GM19452 (cell line): ENCODE measurements at regions not wholly inside any gene's neighbourhood (a gene's known extent, or its start where the extent isn't known, plus 50 kb on each side); places are given as distances from the start of the nearest gene placed in this dataset.
"Not testable (repeated sequence)": the region's sequence is repeated elsewhere in the genome, so short reads cannot be mapped to it uniquely, and the experiment has no call there.

Source experiments
- ATAC-seq: cut with Tn5 transposase; IDR thresholded peaks from one replicate; pipeline ENCODE4 v1.9.1; 2021; ENCODE audit not compliant: unreplicated experiment

DNA sequence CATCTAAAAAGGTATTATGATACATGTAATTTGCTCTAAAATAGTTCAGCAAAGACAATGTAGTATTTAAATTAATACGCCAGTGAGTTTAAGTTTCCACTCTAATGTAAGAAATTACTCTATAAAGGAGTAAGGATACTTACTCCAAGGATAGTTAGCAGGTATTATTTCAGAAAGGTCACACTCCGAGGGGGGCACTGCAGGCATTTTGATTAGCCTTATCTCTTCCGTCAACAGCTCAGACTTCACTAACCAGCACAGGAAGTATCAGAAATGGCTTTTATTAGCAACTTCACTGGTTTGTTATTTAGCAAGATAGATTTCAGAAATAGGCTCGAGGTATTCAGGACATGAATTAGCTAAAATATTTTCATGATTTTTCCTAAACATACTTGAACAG, 127.0 kb downstream of the COX18 start:
- no peak for ATAC-seq

DNA sequence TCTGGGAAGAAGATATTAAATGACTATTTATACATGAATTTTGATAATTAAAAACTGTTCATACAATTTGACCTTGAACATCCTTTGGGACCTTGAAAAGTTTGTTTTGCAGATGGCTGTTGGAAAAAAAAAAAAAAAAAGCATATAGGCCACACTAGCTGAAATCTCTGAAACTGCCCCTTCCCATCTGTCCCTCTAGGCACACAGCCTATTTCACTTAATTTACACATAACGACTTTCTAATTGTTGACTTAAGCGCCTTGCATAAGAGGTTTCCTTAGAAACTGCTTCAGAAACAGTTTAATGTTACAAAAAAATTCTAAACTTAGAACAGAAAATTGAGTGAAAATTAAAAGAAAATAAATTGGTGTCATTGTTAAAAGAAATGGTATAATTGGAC, 131.0 kb downstream of the COX18 start:
- ATAC-seq, result no peak

DNA sequence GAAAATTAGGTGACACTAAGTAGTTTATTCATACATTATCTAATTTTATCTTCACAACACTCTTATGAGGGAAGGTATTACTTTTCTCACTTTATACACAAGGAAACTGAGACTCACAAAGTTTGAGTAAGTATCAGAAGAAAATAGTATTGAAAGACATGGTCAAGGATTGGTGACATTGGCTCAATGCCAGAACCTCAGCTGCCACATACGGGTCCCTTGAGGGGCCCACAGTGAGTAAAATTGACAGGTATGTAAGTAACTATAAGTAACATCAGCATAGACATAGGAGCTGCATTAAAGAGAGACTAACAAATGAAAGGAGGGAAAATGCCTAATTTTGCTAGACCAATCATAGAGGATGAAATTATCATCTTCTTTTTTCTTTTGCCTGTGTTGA, 134.1 kb downstream of the COX18 start:
- no peak for ATAC-seq

DNA sequence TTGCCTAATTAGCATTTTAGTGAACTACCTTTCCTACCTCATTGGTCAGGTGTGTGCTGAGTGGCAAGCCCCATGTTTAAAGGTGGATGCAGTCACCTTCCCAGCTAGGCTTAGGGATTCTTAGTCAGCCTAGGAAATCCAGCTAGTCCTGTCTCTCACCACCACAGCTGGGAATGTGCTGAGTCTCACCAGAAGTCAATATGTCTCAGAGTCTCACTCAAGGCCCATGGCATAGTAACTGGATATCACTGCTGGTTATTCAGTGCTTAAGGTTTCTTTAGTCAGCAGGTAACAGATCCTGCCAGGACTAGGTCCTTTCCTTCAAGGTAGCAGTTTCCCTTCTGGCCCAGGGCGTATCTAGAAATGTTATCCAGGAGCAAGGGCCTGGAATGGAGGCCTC, 136.5 kb downstream of the COX18 start:
- ATAC-seq, result no peak

DNA sequence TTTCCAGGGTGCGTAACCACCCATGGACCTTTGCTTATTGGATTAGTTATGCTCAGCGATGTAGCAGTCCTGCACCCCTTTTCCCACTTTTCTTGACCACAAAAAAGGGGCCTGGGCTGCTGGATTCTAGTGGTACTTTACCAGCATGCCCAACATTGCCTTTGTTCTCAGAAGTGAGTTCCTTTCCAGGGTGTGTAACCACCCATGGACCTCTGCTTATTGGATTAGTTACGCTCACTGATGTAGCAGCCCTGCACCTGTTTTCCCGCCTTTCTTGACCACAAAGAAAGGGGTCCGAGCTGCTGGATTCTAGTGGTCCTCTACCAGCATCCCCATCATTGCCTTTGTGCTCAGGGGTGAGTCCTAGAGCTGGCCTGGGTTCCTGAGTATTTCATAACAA, 138.2 kb downstream of the COX18 start:
- ATAC-seq, result no peak

DNA sequence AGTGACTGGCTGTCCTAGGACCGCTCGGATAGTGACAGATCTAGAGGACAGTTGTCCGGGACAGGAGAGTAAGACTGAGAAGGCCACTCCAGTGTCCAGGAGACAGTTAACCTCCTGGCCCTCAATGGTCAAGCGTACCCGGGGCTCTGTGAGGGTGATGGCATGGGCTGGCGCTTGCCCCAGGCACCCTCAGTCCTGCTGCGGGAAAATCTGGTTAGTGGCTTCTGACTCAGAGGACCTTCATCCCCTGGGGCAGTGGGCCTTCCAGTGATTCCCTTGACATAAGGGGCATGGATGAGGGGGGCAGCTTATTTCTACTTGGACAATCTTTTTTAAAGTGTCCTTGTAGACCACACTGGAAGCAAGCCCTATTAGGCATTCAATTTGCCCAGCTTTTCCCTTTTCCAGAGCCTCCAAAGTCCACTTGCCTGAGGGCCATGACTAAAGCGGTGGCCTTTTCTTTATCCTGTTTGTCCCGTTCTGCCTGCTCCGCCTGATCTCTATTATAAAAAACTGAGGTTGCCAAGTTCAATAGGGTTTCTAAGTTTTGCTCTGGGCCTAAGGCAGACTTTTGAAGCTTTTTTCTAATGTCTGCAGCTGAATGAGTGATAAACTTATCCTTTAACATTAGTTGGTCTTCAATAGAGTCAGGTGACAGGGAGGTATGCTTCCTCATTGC, 139.8 kb downstream of the COX18 start:
- not testable (repeated sequence) for ATAC-seq

DNA sequence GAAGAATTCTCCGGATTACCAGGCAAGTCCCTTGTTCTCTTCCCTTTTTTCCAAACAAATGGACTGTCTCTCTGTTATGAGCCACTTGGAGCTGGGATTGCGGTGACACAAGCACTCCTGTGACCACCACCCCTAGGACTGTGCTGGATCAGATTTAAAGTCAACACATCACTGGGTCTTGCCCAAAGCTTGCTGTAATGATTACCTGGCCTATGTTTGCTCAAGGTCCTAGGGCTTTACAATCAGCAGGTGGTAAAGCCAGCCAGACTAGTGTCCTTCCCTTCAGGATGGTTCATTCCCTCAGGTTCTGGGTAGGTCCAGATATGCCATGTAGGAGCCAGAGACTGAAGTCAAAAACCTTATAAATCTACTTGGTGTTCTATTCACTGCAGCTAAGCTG, 144.7 kb downstream of the COX18 start:
- no peak for ATAC-seq

DNA sequence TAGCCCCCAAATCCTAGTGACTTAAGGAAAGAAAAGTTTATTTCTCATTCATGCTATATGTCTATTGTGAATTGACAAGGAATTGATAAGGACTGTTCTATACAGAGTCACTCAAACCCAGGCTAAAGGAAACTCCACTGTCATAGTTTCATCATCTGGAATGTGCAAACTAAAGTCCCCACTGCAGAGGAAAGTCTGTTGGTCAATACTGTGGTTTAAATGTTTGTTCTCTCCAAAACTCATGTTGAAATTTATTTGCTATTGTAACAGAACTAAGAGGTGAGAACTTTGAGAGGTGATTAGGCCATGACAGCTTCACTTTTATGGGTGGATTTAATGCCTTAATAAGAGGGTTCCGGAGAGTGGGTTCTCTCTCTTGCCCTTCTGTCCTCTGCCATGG, 149.6 kb downstream of the COX18 start:
- ATAC-seq, result no peak

DNA sequence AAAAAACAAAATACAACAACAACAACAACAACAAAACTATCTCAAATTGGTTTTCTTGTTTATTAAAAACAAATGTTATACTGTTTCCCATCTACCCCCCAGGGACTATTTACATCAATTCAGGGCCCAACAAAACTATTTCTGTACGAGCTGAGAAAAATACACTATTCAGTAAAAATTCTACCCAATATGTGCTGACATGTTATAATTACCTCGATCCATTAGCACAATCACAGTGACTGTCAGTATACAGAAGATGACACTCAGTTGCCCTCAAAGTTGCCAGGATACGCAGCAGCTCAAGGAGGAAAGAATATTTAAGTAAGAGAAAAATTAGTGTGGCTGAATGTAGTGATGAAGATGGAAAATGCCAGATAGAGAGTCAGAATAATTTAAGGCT, 150.1 kb downstream of the COX18 start:
- no peak for ATAC-seq

DNA sequence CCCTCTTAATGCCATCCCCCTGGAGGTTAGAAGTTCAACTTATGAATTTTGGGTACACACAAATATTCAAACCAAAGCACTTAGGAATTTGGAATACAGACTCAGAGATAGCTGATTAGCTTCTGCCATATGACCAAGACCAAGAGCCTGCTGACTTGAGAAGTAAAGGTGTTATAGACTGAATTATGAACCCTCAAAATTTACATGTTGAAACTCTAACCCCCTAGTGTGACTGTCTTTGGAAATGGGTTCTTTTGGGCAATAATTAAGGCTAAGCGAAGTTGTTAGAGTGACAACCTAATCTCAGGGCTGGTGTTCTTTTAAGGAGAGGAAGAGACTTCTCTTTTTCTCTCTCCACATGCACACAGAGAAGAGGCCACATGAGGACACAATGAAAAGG, 151.2 kb downstream of the COX18 start:
- ATAC-seq, result no peak

DNA sequence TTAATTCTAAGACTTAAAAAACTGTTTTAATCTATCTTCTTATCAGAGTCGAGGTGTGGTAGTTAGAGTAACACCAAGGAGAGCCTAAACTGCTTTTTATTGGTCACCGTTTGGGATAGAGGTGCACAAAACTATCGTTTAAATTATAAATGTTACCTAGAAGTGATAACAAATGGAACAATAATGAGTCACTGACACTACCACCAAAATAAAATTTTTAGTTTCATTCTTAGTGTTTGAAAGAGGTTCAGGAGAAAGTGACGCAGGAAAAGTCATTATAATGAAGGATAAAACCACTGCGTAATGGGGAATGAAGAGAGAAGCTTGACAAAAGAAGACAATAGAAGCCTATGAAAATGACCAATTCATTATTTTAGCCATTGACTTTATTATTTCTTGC, 158.2 kb downstream of the COX18 start:
- no peak for ATAC-seq

DNA sequence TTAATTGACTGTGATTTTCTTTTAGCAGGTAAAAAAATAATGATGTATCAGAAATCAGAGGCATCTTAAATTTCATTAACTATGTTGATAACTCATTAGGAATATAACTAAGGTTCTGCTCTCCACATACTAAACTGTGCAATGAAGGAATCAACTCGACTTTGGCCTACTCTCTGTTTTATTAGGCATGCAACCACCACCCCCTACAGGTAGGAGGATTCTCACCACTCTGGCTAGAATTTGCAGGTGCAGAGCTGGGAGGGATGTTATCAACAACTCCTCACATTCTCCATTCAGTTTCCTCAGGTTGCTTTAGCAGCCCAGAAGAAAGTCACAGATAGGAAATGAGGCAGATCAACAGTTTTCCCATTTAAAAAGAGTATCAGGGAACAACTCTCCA, 160.1 kb downstream of the COX18 start:
- no peak for ATAC-seq

DNA sequence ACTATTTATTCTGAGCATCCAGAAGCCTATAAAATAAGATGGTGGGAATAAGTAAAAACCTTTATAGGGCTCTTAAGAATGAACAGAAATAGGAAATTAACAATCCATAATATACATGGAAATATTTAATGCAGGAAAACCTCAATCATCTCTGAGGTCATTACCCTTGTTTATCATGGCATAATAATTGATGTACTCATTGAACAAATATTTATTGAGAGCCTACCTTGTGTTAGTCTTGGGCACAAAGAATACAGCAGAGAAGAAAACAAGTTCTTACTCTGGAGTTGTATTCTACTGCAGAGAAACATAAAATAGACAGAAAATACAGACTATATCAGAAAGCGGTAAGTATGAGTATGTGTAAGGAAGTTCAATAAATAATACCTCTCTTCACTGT, 167.2 kb downstream of the COX18 start:
- ATAC-seq, result no peak

DNA sequence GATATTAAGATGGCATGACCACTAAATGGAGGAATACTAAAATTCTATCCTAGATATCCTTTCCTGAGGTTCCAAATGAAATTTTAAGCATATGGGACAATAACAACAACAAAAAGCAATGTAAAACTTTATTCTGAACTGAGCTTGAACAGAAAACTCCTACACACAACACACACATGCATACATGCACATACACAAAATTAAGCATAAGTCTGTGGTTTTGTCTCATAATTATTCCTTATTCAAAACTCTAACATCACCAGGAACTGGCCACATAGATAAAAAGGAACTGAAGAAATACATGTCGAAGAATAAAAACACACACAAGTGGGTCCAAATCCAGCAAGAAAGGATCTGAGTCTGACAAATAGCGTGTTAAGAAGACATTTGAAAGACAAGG, 168.0 kb downstream of the COX18 start:
- no peak for ATAC-seq

DNA sequence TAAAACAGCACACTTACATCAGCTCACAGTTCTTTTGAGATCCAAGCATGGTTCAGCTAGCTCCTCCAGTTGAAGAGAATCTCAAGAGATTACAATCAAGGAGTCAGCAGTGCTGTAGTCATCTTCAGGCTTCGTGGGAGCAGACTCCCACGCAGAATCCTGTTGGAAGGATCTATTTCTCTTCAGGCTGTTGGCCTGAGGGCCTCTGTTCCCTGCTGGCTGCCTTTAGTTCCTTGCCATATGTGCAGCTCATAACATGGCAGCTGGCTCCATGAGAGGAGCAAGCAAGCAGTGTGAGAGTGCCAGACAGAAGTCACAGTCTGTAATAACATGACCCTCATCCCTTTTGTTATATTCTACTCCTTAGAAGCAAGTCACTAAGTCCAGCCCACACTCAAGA, 168.6 kb downstream of the COX18 start:
- no peak for ATAC-seq

DNA sequence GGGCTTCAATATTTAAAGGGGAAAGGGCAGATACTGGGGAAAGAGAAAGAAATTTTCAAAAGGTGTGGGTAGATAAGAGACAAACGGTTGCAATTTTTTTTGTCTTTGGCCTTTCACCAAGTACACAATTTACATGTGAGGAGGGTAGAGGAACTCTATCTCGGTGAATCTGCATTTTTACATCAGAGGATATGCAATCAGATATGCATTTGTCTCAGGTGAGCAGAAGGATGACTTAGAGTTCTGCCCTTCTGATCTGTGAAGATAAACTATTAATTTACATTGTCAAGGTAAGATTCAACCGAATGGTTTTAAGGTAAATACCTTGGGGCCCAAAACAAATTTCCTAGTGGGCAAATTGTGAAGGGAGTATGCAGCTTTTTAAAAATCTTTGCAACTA, 169.9 kb downstream of the COX18 start:
- ATAC-seq, result no peak

DNA sequence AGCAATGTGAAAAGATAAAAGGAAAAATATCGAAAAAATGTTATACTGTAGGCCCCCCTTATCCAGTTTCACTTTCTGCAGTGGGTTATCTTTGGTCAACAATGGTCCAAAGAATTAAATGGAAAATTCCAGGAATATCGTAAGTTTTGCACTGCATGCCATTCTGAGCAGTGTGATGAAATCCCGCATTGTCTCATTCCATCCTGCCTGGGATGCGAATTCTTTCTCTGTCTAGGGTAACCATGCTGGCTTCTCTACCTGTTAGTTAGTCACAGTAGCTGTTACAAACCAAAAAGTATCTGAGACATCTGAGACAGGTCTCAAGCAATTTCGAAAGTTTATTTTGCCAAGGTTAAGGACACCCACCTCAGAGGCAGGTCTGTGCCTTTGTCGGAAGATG, 170.3 kb downstream of the COX18 start:
- ATAC-seq, result no peak

DNA sequence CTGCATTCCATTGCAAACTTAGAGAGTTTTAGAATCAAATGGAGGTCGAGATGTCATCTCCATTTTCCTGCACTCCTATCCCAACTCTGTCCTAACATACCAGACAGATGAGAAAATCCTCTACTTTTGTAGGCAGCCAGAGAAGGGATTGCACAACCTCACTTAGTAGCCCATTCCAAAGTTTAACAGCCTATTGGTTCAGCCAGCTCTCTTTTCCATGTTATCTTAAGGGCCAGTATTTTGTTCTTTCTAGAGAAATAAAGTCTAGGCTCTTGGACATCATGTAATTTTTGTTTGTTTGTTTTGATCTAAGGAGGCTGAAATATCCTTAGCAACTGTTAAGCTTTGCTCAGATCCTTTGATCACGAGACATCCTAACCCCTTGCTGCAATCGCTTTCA, 173.0 kb downstream of the COX18 start:
- ATAC-seq, result no peak

DNA sequence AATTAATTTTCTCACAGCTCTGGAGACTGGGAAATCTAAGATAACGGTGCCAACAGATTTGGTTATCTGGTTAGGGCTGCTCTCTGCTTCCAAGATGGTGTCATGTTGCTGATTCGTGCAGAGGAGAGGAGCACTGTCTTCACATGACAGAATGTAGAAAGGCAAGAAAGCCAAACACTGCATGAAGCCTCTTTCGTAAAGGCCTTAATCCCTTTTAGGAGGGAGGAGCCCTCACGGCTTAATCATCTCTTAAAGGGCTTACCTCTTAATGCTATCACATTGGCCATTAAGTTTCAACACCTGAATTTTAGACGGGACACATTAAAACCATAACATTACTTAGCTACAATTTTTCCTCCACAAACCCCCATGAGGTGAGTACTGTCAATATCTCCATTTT, 174.1 kb downstream of the COX18 start:
- ATAC-seq, result no peak

DNA sequence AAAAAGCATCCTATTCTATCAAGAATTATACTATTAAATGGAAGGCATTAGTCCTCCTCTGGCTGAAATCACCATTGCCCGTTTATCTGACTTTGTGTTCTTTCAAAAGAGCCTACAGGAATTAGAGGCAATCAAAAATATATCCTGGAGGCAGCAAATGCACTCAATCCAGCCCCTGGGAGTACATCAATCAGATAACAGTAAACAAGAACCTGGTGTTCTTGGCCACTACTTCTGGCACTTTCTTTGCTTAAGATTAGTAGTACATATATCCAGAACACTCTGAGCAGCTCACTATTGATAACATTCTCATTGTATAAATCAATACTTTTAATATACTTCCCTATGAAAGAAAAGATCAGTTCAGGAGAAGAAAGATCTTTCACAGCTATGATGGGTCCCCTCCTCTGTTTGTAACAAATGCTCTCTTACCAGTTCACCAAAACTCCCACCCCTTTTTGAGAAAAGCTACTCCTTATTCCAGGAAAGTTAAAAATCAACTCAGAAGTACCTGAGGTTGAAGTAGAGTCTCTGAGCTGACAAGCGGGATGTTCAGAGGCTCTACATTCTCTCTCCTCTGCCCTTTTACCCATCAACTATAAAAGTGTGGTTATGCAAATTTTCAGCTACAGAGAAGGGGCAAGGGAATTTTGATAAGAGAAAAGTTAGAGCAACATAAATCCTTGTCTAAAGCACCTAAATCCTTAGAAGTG, 176.0 kb downstream of the COX18 start:
- no peak for ATAC-seq

DNA sequence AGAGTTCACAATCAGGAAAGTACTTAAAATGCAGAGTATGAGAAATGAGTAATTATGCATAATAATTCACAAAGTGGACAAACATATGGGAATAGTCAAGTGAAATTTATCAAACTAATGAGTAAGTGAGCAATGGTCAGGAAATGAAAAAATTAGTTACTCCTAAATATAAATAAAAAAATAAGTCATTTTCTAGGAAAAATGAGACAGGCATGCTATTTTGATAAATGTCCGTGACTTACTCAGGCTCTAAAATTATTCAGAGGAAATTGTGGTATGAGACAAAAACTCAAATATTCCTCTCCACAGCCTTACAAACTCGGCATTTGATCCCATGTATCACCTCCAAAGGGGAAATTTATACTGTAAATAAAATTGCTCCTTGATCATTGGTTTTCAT, 181.2 kb downstream of the COX18 start:
- ATAC-seq, result no peak

DNA sequence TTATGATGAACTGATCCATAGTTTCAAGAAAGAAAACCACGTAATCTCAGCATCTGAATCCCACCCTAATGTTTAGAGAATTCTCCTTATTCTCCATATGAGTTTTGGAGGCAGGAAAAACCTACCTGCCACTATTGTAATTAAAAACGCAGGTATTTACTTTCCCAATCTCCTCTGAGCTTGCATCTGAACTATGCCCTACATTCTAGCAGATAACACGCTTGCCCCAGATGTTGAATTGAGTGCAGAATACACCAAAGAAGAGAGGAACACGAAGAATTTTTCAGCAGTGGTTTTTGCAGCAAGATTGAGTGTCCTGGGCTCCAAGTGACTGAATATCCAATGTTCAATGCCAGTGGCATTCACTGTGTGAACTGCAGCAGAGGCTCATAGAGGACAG, 182.4 kb downstream of the COX18 start:
- ATAC-seq, result no peak

DNA sequence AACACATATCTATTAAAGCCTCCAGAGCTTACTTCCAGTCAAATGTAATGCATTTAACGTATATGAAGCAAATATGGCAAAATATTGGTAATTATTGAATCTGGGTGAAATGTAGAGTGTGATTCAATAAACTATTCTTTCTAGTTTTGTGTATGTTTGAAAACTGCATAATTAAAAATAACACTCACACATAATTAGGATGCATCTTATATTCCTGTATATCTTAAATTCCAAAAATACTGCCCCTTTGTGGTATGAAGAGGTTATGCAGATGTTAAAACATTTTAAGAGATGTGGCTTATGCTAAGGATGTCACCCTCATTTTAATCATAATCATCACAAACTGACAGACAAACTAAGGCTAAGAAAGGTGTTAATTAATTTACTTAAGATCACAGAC, 182.9 kb downstream of the COX18 start:
- no peak for ATAC-seq
